ENCODE measurements at regions not wholly inside any gene's neighbourhood (a gene's known extent, or its start where the extent isn't known, plus 50 kb on each side); places are given as distances from the start of the nearest gene placed in this dataset.
"Not testable (repeated sequence)": the region's sequence is repeated elsewhere in the genome, so short reads cannot be mapped to it uniquely, and the experiment has no call there.

DNA sequence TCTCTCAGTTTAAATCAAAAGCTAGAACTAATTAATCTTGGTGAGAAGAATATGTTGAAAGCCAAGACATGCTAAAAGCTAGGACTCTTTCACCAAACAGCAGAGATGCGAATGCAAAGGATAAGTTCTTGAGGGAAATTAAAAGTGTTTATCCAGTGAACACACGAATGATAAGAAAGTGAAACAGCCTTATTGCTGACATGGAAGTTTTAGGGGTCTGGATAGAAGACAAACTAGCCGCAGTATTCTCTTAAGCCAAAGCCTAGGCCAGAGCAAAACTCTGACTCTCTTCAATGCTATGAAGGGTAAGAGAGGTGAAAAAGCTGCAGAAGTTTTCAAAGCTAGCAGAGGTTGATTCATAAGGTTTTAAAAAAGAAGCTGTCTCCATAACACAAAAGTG is 103.0 kb downstream of the UFM1 start:
- Histone ChIP-seq H3K27me3 (no peaks in the 10 kb centered on the region), H3K36me3 (no peaks in the 10 kb centered on the region), H3K9ac (ENCODE audit: low read depth in 2 of 2, low read length in 2 of 2) (no peak overlapping the region), H3K27ac (no peak overlapping the region), H3K9me3 (no peaks in the 10 kb centered on the region), H3K4me3 (no peak overlapping the region), H3K4me1 (no peaks in the 10 kb centered on the region)
- TF ChIP-seq, protein P1, sequence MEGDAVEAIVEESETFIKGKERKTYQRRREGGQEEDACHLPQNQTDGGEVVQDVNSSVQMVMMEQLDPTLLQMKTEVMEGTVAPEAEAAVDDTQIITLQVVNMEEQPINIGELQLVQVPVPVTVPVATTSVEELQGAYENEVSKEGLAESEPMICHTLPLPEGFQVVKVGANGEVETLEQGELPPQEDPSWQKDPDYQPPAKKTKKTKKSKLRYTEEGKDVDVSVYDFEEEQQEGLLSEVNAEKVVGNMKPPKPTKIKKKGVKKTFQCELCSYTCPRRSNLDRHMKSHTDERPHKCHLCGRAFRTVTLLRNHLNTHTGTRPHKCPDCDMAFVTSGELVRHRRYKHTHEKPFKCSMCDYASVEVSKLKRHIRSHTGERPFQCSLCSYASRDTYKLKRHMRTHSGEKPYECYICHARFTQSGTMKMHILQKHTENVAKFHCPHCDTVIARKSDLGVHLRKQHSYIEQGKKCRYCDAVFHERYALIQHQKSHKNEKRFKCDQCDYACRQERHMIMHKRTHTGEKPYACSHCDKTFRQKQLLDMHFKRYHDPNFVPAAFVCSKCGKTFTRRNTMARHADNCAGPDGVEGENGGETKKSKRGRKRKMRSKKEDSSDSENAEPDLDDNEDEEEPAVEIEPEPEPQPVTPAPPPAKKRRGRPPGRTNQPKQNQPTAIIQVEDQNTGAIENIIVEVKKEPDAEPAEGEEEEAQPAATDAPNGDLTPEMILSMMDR (IDR thresholded peaks at IDR 0.05), result no peak
- DNase-seq, result no peak
- intact Hi-C loops (cut with DNase I), result no loop called here

DNA sequence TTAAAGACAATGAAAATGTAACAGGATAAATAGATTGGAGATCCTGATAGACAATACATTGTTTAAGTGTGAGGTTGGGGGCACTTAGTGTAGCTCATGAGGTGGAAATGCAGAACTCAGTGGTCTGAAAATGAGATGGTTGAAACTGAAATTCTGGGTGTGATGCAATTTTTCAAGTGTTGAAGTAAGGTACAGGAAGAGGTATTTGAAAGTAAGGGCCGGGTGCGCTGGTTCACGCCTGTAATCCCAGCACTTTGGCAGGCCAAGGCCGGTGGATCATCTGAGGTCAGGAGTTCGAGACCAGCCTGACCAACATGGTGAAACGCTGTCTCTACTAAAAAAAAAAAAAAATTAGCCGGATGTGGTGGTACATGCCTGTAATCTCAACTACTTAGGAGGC is 113.0 kb downstream of the UFM1 start:
- Histone ChIP-seq H3K27ac (no peak overlapping the region), H3K9ac (ENCODE audit: low read depth in 2 of 2, low read length in 2 of 2) (no peak overlapping the region), H3K9me3 (no peaks in the 10 kb centered on the region), H3K27me3 (no peaks in the 10 kb centered on the region), H3K4me3 (no peak overlapping the region), H3K4me1 (no peaks in the 10 kb centered on the region), H3K36me3 (no peaks in the 10 kb centered on the region)
- intact Hi-C loops (cut with DNase I), result no loop called here
- no peak for DNase-seq
- TF ChIP-seq, protein P1 (IDR thresholded peaks at IDR 0.05), result no peak

DNA sequence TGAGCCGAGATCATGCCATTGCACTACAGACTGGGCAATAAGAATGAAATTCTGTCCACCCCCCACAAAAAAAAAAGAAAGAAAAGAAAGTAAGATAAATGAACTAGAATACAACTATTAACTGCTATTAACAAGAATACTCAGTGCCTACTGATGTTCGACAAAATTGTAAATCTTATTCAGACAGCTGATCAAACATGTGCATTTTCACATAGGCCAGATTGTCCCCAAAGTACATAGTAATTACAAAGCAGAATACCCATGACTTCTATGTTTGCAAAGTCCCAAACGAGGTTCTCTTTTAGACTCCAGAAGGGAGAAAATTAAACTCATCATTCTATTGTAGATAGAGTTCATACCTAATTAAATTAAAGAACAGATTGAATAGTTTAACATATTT is 113.4 kb downstream of the UFM1 start:
- Histone ChIP-seq H3K27me3 (no peaks in the 10 kb centered on the region), H3K4me1 (no peaks in the 10 kb centered on the region), H3K27ac (no peak overlapping the region), H3K4me3 (no peak overlapping the region), H3K36me3 (no peaks in the 10 kb centered on the region), H3K9ac (ENCODE audit: low read depth in 2 of 2, low read length in 2 of 2) (no peak overlapping the region), H3K9me3 (no peaks in the 10 kb centered on the region)
- intact Hi-C loops (cut with DNase I), result no loop called here
- no peak for DNase-seq
- TF ChIP-seq, protein P1 (IDR thresholded peaks at IDR 0.05), result no peak

DNA sequence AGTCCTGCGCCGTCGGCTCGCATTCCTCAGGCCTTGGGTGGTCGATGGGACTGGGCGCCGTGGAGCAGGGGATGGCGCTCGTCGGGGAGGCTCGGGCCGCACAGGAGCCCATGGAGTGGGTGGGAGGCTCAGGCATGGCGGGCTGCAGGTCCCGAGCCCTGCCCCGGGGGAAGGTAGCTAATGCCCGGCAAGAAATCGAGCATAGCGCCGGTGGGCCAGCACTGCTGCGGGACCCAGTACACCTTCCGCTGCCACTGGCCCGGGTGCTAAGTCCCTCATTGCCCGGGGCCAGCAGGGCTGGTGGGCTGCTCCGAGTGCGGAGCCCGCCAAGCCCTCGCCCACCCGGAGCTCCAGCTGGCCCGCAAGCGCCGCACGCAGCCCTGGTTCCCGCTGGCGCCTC is 122.8 kb downstream of the UFM1 start:
- H3K27ac ChIP-seq, DNase-seq: not testable (repeated sequence)

DNA sequence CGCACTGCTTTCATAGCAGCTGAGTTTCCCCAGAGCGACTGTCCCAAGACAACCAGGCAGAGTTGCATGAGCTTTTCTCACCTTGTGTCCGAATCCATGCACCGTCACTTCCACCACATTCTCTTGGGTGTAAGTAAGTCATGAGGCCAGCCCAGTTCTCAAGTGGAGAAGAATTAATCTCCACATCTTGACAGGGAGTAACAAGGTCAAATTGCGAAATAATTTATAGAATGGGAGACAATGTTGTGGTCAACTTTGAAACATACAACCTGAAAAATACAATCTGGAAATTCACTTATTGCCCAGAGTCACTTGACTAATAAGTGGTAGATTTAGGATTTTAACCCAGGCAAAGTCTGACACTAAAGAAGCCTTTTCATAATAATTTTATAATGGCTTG is 123.7 kb downstream of the UFM1 start:
- intact Hi-C loops (cut with DNase I), result no loop called here
- Histone ChIP-seq H3K4me3 (no peak overlapping the region), H3K27me3 (no peaks in the 10 kb centered on the region), H3K9me3 (no peaks in the 10 kb centered on the region), H3K4me1 (no peaks in the 10 kb centered on the region), H3K9ac (ENCODE audit: low read depth in 2 of 2, low read length in 2 of 2) (no peak overlapping the region), H3K27ac (no peak overlapping the region), H3K36me3 (no peaks in the 10 kb centered on the region)
- TF ChIP-seq, protein P1 (IDR thresholded peaks at IDR 0.05), result no peak
- no peak for DNase-seq

More for the DNA sequence above, 122.8 kb downstream of the UFM1 start:
- intact Hi-C loops (cut with DNase I); H3K9ac ChIP-seq (ENCODE audit: low read depth in 2 of 2, low read length in 2 of 2); H3K36me3 ChIP-seq; H3K27me3 ChIP-seq; H3K4me1 ChIP-seq; H3K9me3 ChIP-seq; H3K4me3 ChIP-seq: not testable (repeated sequence)

DNA sequence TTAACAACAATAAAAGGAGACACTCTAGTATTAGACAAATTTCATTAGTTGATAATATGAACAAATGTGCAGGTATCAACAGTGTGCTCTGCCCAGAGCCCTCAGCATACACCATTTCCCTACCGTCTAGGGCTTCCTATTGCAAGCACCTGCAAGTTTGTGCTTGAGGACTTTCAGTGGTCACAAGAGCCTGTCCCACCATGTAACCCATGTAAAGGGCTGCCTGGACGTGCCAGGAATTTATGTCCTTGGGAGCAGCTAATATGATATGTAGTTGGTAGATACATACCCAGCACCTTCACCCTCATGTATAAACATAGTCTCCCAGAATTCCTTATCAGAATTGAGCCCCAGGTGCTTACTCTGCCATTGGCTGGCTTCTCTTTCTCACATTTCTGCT is 128.0 kb downstream of the UFM1 start:
- Histone ChIP-seq H3K9ac (ENCODE audit: low read depth in 2 of 2, low read length in 2 of 2) (no peak overlapping the region), H3K9me3 (no peaks in the 10 kb centered on the region), H3K27me3 (no peaks in the 10 kb centered on the region), H3K4me3 (no peak overlapping the region), H3K27ac (no peak overlapping the region), H3K4me1 (no peaks in the 10 kb centered on the region), H3K36me3 (no peaks in the 10 kb centered on the region)
- DNase-seq, result no peak
- TF ChIP-seq, protein P1 (IDR thresholded peaks at IDR 0.05), result no peak
- intact Hi-C loops (cut with DNase I), result no loop called here

Data from colonic mucosa (tissue), 4 donors.